NT2/D1 (cell line): ENCODE measurements at regions not wholly inside any gene's neighbourhood (a gene's known extent, or its start where the extent isn't known, plus 50 kb on each side); places are given as distances from the start of the nearest gene placed in this dataset.

Experiments used
- YY1 ChIP-seq: IDR thresholded peaks from 2 replicates; pipeline ENCODE4 v1.6.1; 2011; ENCODE audit not compliant: insufficient read length, insufficient read depth
- ZNF274 ChIP-seq: IDR thresholded peaks from 2 replicates; pipeline ENCODE4 v1.6.1; 2011; ENCODE audit warnings: mild to moderate bottlenecking, low read depth, low read length

DNA sequence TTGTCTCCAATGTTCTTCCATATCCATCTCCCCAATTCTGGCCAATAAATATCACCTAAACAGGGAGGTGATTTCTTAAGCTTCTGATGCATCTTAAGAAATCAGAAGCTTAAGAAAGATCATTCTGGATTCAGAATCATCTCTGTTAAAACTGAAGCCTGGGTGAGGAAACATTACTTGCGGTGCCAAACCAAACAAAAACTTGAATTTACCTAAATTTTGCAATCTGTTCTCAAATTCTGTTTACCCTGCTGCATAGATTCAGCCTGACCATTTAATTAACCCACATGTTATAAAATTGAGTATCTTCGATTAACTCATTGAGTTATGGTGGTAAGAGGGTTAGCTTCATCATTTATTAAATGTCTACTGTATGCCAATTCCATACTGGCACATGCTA is 204.4 kb upstream of the ZNF385D start:
- no peak for TF ChIP-seq YY1
- no peak for TF ChIP-seq ZNF274
